Tibial nerve (tissue), 4 donors: ENCODE measurements at regions not wholly inside any gene's neighbourhood (a gene's known extent, or its start where the extent isn't known, plus 50 kb on each side); places are given as distances from the start of the nearest gene placed in this dataset.

Experiments used
- DNase-seq, 2 donors: peaks; one replicate each; pipeline ENCODE4 v3.0.0-alpha.2; 2019; ENCODE audit warnings: low spot score in 2 of 2
- H3K27ac ChIP-seq, 4 donors: fragments of 200-600 bp; sonication (generic) in 3 of 4; one replicate each; pipeline ENCODE4 v1.5.1; 2017 to 2019; ENCODE audit warnings: mild to moderate bottlenecking in 1 of 4
- H3K27me3 ChIP-seq, 2 donors: fragments of 200-600 bp; sonication (generic) in 1 of 2; one replicate each; pipeline versions ENCODE4 v1.5.1 to v1.6.0; 2017 to 2019
- H3K36me3 ChIP-seq, 3 donors: fragments of 200-600 bp; sonication (generic); one replicate each; pipeline ENCODE4 v1.5.1; 2018 to 2019
- H3K4me1 ChIP-seq, 4 donors: fragments of 200-600 bp; sonication (generic) in 3 of 4; one replicate each; pipeline ENCODE4 v1.5.1; 2017 to 2019
- H3K4me3 ChIP-seq, 4 donors: fragments of 200-600 bp; sonication (generic) in 3 of 4; one replicate each; pipeline ENCODE4 v1.5.1; 2017 to 2019; ENCODE audit warnings: mild to moderate bottlenecking in 1 of 4, moderate library complexity in 1 of 4
- H3K9me3 ChIP-seq, 4 donors: fragments of 200-600 bp; sonication (generic) in 3 of 4; one replicate each; pipeline ENCODE4 v1.5.1; 2017 to 2019
- EP300 ChIP-seq, 2 donors: sonication (generic); formaldehyde crosslinking; IDR thresholded peaks; one replicate each; pipeline ENCODE4 v1.6.1; 2017; ENCODE audit warnings: antibody characterized with exemption in 2 of 2, mild to moderate bottlenecking in 1 of 2
- POLR2A ChIP-seq, 2 donors: fragments of 450-650 bp; IDR thresholded peaks; one replicate each; pipeline ENCODE4 v1.6.1; 2017; ENCODE audit warnings: antibody characterized with exemption in 2 of 2, mild to moderate bottlenecking in 2 of 2, moderate library complexity in 2 of 2
- WGBS, 2 donors: methylation state at CpG; one replicate each; pipeline ENCODE4 v1.1.5; 2018; 5-methylcytosine and 5-hydroxymethylcytosine counted together
- TF ChIP-seq, protein P1 (sequence below), 5 experiments: fragments of 200-600 bp in 3 of 5; fragments of 450-650 bp in 2 of 5; sonication (generic) in 3 of 5; IDR thresholded peaks; one replicate each; pipeline ENCODE4 v1.5.1; 2016 to 2019; ENCODE audit warnings: antibody characterized with exemption in 5 of 5, mild to moderate bottlenecking in 3 of 5, moderate library complexity in 2 of 5

DNA sequence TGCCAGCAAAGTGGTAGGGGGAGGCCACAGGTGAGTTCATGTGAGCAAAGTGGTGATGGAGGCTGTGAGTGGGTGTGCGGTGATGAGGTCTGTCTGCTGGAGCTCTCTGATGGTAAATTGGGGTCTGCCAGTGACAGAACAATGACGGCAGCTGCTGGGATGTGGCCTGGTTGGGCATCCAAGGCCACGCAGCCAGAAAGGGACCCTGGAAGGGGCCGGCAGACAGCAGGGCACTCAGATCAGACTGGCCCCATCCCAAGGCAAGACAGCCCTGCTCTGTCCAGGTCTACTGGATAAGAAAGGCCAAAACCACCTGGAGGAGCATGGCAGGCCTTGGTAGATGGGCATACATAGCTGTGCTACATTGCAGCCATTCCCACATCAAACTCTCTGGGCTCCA, 412.9 kb upstream of the RGMB start:
- H3K36me3 ChIP-seq, result no peaks in the 10 kb centered on the region
- H3K27ac ChIP-seq, result no peak overlapping the region
- no peaks in the 10 kb centered on the region for H3K27me3 ChIP-seq
- H3K4me3 ChIP-seq, result no peak overlapping the region
- peaks cover 0 to 20% (median 3%) of the 10 kb centered on the region in 4 donors for H3K9me3 ChIP-seq
- TF ChIP-seq POLR2A (IDR thresholded peaks at IDR 0.05), result no peak
- no peak for TF ChIP-seq EP300 (IDR thresholded peaks at IDR 0.05)
- TF ChIP-seq, protein P1, sequence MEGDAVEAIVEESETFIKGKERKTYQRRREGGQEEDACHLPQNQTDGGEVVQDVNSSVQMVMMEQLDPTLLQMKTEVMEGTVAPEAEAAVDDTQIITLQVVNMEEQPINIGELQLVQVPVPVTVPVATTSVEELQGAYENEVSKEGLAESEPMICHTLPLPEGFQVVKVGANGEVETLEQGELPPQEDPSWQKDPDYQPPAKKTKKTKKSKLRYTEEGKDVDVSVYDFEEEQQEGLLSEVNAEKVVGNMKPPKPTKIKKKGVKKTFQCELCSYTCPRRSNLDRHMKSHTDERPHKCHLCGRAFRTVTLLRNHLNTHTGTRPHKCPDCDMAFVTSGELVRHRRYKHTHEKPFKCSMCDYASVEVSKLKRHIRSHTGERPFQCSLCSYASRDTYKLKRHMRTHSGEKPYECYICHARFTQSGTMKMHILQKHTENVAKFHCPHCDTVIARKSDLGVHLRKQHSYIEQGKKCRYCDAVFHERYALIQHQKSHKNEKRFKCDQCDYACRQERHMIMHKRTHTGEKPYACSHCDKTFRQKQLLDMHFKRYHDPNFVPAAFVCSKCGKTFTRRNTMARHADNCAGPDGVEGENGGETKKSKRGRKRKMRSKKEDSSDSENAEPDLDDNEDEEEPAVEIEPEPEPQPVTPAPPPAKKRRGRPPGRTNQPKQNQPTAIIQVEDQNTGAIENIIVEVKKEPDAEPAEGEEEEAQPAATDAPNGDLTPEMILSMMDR (IDR thresholded peaks at IDR 0.05), result no peak
- no peaks in the 10 kb centered on the region for H3K4me1 ChIP-seq
- 91 to 96% methylated on average over 4 of the region's 4 CpGs for WGBS, 2 donors
- no peak for DNase-seq

DNA sequence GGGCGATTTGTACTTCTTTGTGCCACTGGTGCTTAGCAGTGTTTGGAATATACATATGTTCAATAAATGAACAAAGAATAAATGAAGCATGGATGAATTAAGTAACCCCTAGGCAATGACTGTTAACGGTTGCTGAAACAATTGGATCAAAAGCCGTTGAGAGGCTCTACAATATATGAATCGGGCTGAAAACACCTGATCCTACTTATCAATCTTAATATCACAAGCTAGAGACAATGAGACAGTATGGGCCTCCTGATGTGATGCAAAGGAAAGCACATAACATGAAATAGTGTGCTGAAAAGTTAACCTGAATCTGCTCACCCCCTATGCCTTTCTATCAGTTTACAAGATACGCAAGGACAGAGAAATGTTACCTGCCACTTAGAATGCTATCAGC, 410.3 kb upstream of the RGMB start:
- no peaks in the 10 kb centered on the region for H3K36me3 ChIP-seq

DNA sequence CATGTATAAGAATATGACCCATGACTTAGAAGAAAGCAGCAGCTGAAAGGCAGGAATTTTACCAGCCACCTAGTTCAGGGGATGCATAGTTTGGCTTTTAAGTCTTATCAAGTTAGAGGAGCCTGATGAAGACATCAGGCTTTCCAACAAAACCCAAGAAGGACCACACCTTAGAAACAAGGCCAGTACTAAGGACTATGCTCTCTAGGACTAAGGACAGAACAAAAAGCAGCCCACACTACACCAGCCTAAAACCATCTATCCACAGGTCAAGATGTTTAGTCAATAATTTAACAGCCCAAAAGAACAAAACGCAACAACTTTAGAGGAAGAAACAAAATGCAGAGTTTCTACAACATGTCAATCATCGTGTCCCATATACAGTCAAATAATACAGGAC, 408.9 kb upstream of the RGMB start:
- TF ChIP-seq EP300 (IDR thresholded peaks at IDR 0.05) (no peak), POLR2A (IDR thresholded peaks at IDR 0.05) (no peak)
- 94 to 96% methylated on average over 2 of the region's 2 CpGs for WGBS, 2 donors
- no peak overlapping the region for H3K4me3 ChIP-seq
- no peaks in the 10 kb centered on the region for H3K27me3 ChIP-seq
- no peak for DNase-seq
- H3K27ac ChIP-seq, result no peak overlapping the region
- no peaks in the 10 kb centered on the region for H3K4me1 ChIP-seq
- no peaks in the 10 kb centered on the region for H3K36me3 ChIP-seq
- H3K9me3 ChIP-seq, result peaks cover 0 to 8% (median 0%) of the 10 kb centered on the region in 4 donors

More for the DNA sequence above, 410.3 kb upstream of the RGMB start:
- TF ChIP-seq POLR2A (IDR thresholded peaks at IDR 0.05) (no peak), EP300 (IDR thresholded peaks at IDR 0.05) (no peak)
- TF ChIP-seq, protein P1 (IDR thresholded peaks at IDR 0.05), result no peak
- no peaks in the 10 kb centered on the region for H3K4me1 ChIP-seq
- H3K27me3 ChIP-seq, result no peaks in the 10 kb centered on the region
- DNase-seq, result no peak
- 89 to 94% methylated on average over 5 of the region's 5 CpGs for WGBS, 2 donors
- peaks cover 0 to 20% (median 3%) of the 10 kb centered on the region in 4 donors for H3K9me3 ChIP-seq
- no peak overlapping the region for H3K4me3 ChIP-seq
- H3K27ac ChIP-seq, result no peak overlapping the region

DNA sequence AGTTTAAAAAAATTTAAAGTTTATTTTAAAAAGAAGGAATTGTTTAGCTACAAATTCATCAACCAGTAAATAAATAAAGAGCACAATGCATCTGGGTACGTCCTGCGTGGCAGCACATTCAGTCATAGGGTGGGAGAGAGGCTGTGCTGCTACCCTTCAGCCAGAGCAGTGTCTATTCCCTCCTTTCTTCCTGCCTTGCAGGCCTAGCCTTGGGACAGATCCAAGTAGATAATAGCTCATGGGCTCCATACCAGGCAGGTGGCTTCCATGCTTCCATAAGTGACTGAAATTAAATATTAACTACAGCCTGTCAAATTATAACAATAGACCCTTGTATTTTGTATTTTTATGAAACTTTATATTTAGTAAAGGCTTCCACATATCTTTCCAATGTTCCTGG, 408.3 kb upstream of the RGMB start:
- H3K27me3 ChIP-seq, result no peaks in the 10 kb centered on the region
- H3K27ac ChIP-seq, result no peak overlapping the region
- TF ChIP-seq, protein P1 (IDR thresholded peaks at IDR 0.05), result no peak
- TF ChIP-seq EP300 (IDR thresholded peaks at IDR 0.05) (no peak), POLR2A (IDR thresholded peaks at IDR 0.05) (no peak)
- 71 to 84% methylated on average over 2 of the region's 2 CpGs for WGBS, 2 donors
- H3K9me3 ChIP-seq, result peaks cover 0 to 2% (median 0%) of the 10 kb centered on the region in 4 donors
- no peaks in the 10 kb centered on the region for H3K36me3 ChIP-seq
- no peak for DNase-seq
- H3K4me3 ChIP-seq, result no peak overlapping the region
- no peaks in the 10 kb centered on the region for H3K4me1 ChIP-seq

DNA sequence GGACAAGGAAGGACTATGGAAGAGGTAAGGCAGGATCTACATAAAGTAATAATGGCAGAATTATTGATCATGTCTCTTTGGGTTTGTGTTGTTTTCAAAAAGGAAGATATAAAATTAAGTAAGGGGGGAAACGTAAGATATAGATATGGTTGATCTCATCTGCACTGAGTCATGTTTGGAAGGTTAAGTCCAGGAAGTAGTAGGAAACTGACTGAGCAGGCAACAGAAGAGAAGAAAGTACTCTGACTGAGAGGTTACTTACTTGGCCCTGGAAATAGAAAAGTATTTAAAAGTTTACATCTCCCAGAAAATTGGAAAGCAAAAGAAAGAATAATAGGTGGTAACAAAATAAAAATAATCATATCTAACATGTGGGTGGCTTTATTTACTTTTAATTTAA, 405.3 kb upstream of the RGMB start:
- no peaks in the 10 kb centered on the region for H3K4me1 ChIP-seq
- no peaks in the 10 kb centered on the region for H3K27me3 ChIP-seq
- WGBS, 2 donors, result 88 to 90% methylated on average over 1 of the region's 1 CpG
- DNase-seq, result no peak
- no peak overlapping the region for H3K27ac ChIP-seq
- TF ChIP-seq POLR2A (IDR thresholded peaks at IDR 0.05) (no peak), EP300 (IDR thresholded peaks at IDR 0.05) (no peak)
- TF ChIP-seq, protein P1 (IDR thresholded peaks at IDR 0.05), result no peak
- no peaks in the 10 kb centered on the region for H3K9me3 ChIP-seq
- H3K4me3 ChIP-seq, result no peak overlapping the region
- no peaks in the 10 kb centered on the region for H3K36me3 ChIP-seq

DNA sequence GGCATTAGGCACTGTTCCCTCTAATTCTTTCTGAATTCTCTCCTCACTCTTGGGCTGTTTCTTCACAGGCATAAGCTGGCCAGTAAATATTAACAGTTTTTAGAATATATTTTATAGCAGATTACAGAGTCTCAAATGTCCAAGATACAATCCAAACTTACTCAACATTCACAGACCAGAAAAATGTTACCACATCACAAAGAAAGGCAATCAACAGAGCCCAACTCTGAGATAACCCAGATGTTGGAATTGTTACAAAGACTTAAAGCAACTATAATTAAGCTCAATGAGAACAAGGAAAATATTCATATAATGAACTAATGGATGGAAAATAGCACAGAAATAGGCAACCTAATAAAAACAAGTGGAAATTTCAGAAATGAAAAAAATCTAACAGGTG, 401.1 kb upstream of the RGMB start:
- no peak for TF ChIP-seq POLR2A (IDR thresholded peaks at IDR 0.05)
- TF ChIP-seq, protein P1 (IDR thresholded peaks at IDR 0.05), result no peak
- no peak overlapping the region for H3K4me3 ChIP-seq
- DNase-seq, result no peak
- no peaks in the 10 kb centered on the region for H3K27me3 ChIP-seq
- no peaks in the 10 kb centered on the region for H3K36me3 ChIP-seq
- no peaks in the 10 kb centered on the region for H3K9me3 ChIP-seq
- no peaks in the 10 kb centered on the region for H3K4me1 ChIP-seq
- no peak overlapping the region for H3K27ac ChIP-seq
